Right lobe of liver (tissue), 6 donors: ENCODE measurements at regions not wholly inside any gene's neighbourhood (a gene's known extent, or its start where the extent isn't known, plus 50 kb on each side); places are given as distances from the start of the nearest gene placed in this dataset.

Experiments
- ATAC-seq, 4 donors: fragments of 200-7000 bp; cut with Tn5 transposase; one replicate each; pipeline ENCODE4 v1.9.1; 2020; ENCODE audit warnings: mild to moderate bottlenecking in 4 of 4, moderate library complexity in 4 of 4
- DNase-seq, 3 donors: peaks; one replicate each; pipeline ENCODE4 v3.0.0-alpha.2; 2020
- H3K27ac ChIP-seq, 3 donors: fragments of 200-600 bp; one replicate each; pipeline ENCODE4 v1.8.0; 2022
- H3K27me3 ChIP-seq, 2 donors: fragments of 200-600 bp; one replicate each; pipeline ENCODE4 v1.8.0; 2022
- H3K36me3 ChIP-seq, 4 donors: fragments of 200-600 bp; sonication (generic) in 1 of 4; one replicate each; pipeline versions ENCODE4 v1.5.1 to v1.8.0; 2017 to 2022; ENCODE audit warnings: control low read depth in 1 of 4
- H3K4me1 ChIP-seq, 4 donors: fragments of 200-600 bp; sonication (generic) in 1 of 4; one replicate each; pipeline versions ENCODE4 v1.5.1 to v1.8.0; 2017 to 2022; ENCODE audit warnings: control low read depth in 1 of 4
- H3K4me3 ChIP-seq, 3 donors: fragments of 200-600 bp; one replicate each; pipeline ENCODE4 v1.8.0; 2022
- H3K9me3 ChIP-seq, 4 donors: fragments of 200-600 bp; sonication (generic) in 1 of 4; one replicate each; pipeline versions ENCODE4 v1.5.1 to v1.8.0; 2017 to 2022; ENCODE audit warnings: control low read depth in 1 of 4
- CTCF ChIP-seq, 4 donors: fragments of 200-600 bp in 3 of 4; fragments of 450-650 bp in 1 of 4; IDR thresholded peaks; one replicate each; pipeline versions ENCODE4 v1.5.1 to v1.8.0; 2016 to 2022; ENCODE audit warnings: antibody characterized with exemption in 4 of 4, mild to moderate bottlenecking in 2 of 4
- POLR2A ChIP-seq: fragments of 450-650 bp; IDR thresholded peaks from one replicate; pipeline ENCODE4 v1.6.1; 2017; ENCODE audit warnings: antibody characterized with exemption, mild to moderate bottlenecking
- WGBS: methylation state at CpG from one replicate; pipeline ENCODE4 v1.1.6; 2018; ENCODE audit warnings: low coverage, low lambda C conversion rate; ENCODE audit not compliant: insufficient coverage; ENCODE audit errors: missing lambda C conversion rate; 5-methylcytosine and 5-hydroxymethylcytosine counted together
- intact Hi-C, 2 donors: fragments of 100-400 bp; cut with DNase I; formaldehyde crosslinking; loops; one replicate each; pipeline versions ENCODE4 v1.11.2 to v1.14.1; 2022
- donor health status: DM: no; HTN: yes; CAD: no.
- donor health status: DM: no; HTN: no; CAD: no.
- donor health status: DM: no; HTN: no; CAD: no.
- donor health status: DM: no; HTN: yes; CAD: no.
- donor health status: DM: no; HTN: yes; CAD: no.

DNA sequence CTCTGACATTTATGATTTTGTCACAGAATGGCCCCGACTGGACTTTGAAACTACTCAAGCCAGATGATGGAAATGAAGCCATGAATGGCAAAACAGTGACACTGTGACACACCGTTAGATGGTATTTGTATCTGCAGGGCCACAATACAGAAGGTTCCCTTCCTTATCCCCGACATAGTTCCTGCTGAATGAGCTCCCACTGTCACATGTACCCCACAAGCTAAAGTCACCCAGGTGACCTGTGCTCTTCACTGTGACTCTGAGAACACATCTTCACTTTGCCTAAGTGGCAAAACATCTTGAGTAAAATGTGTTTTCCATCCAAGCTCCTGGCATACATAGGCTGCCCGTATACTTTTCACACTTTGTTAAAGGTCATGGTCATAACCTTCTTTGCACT is 89.5 kb downstream of the LSM5 start:
- no peak overlapping the region for H3K27ac ChIP-seq
- no peak for ATAC-seq

DNA sequence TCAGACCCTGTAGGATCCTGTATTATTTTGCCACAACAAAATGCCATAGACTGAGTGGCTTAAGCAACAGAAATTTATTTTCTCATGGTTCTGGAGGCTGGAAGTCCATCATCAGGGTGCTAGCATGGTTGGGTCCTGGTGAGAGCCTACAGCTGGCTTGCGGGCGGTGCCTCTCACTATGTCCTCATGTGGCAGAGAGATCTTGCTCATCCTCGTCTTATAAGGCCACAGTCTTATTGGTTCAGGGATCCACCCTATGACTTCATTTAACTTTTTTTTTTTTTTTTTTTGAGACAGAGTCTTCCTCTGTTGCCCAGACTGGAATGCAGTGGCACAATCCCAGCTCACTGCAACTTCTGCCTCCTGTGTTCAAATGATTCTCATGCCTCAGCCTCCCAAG is 90.9 kb downstream of the LSM5 start:
- ATAC-seq (no peak), DNase-seq (no peak)
- H3K4me3 ChIP-seq = no peak overlapping the region
- H3K27me3 ChIP-seq = no peaks in the 10 kb centered on the region
- no peak for TF ChIP-seq CTCF (IDR thresholded peaks at IDR 0.05)
- TF ChIP-seq POLR2A = no peak
- H3K9me3 ChIP-seq = no peaks in the 10 kb centered on the region
- WGBS = 95% methylated on average over 2 of the region's 3 CpGs
- no peaks in the 10 kb centered on the region for H3K36me3 ChIP-seq
- no peaks in the 10 kb centered on the region for H3K4me1 ChIP-seq
- H3K27ac ChIP-seq = no peak overlapping the region
- intact Hi-C loops = no loop called here

More for the DNA sequence above, 89.5 kb downstream of the LSM5 start:
- no peaks in the 10 kb centered on the region for H3K27me3 ChIP-seq
- WGBS = 82% methylated on average over 2 of the region's 4 CpGs
- H3K4me3 ChIP-seq = no peak overlapping the region
- no peaks in the 10 kb centered on the region for H3K4me1 ChIP-seq
- intact Hi-C loops = no loop called here
- H3K9me3 ChIP-seq = no peaks in the 10 kb centered on the region
- no peak for DNase-seq
- no peak for TF ChIP-seq CTCF (IDR thresholded peaks at IDR 0.05)
- no peak for TF ChIP-seq POLR2A
- no peaks in the 10 kb centered on the region for H3K36me3 ChIP-seq

DNA sequence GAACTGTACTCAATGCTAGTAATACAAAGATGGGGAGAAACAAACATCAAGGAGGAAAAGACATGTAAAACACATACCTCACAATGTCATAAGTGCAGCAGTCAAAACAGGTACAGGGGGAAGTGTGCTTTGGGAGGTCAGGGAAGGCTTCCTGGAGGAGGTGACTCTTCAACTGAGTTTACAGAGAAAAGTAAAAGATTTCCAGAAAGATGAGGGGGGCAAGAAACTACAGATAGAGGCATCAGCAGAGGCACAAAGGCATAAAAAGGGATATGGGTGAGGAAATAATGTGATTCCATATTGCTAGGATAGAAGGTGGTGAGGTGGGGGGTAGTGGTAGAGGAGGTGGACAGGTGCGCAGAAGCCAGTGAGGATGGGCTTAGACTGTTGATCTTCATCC is 95.0 kb downstream of the LSM5 start:
- ATAC-seq (no peak), DNase-seq (no peak)
- no peaks in the 10 kb centered on the region for H3K4me1 ChIP-seq
- intact Hi-C loops = no loop called here
- H3K27ac ChIP-seq = no peak overlapping the region
- H3K9me3 ChIP-seq = no peaks in the 10 kb centered on the region
- 31% methylated on average over 1 of the region's 1 CpG for WGBS
- TF ChIP-seq CTCF (IDR thresholded peaks at IDR 0.05) (no peak), POLR2A (no peak)
- H3K36me3 ChIP-seq = no peaks in the 10 kb centered on the region
- no peak overlapping the region for H3K4me3 ChIP-seq
- H3K27me3 ChIP-seq = no peaks in the 10 kb centered on the region

GRCh38 chr7:32393861-32394260 is 96.3 kb downstream of the LSM5 start:
- Histone ChIP-seq H3K4me3 (no peak overlapping the region), H3K27me3 (no peaks in the 10 kb centered on the region), H3K9me3 (no peaks in the 10 kb centered on the region), H3K36me3 (no peaks in the 10 kb centered on the region), H3K4me1 (no peaks in the 10 kb centered on the region), H3K27ac (no peak overlapping the region)
- no peak for ATAC-seq
- WGBS = 25% methylated on average over 1 of the region's 1 CpG
- intact Hi-C loops = no loop called here
- DNase-seq = no peak
- no peak for TF ChIP-seq POLR2A
- TF ChIP-seq CTCF (IDR thresholded peaks at IDR 0.05) = no peak

DNA sequence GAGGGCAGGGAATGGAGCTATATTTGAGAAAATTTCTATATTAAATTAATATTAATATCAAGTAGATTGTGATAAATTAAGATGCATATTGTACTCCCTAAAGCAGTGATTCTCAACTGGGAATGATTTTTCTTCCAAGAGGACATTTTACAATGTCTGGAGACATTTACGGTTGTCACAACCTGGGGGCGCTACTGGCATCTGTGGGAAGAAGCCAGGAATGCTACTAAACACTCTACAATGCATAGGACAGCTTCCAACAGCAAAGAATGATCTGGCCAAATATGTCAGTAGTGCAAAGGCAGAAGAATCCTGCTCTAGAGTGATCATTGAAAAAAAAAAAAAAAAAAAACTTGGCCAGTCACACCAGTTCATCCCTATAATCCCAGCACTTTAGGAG is 100.0 kb downstream of the LSM5 start:
- H3K9me3 ChIP-seq = no peaks in the 10 kb centered on the region
- 21% methylated on average over 2 of the region's 2 CpGs for WGBS
- TF ChIP-seq CTCF (IDR thresholded peaks at IDR 0.05) (no peak), POLR2A (no peak)
- no peaks in the 10 kb centered on the region for H3K36me3 ChIP-seq
- H3K4me3 ChIP-seq = no peak overlapping the region
- intact Hi-C loops = no loop called here
- DNase-seq (no peak), ATAC-seq (no peak)
- H3K27ac ChIP-seq = no peak overlapping the region
- H3K4me1 ChIP-seq = no peaks in the 10 kb centered on the region
- no peaks in the 10 kb centered on the region for H3K27me3 ChIP-seq
